ENCODE measurements at regions not wholly inside any gene's neighbourhood (a gene's known extent, or its start where the extent isn't known, plus 50 kb on each side); places are given as distances from the start of the nearest gene placed in this dataset.

GRCh38 chr13:109990296-109990695 is 203.9 kb upstream of the IRS2 start:
- Histone ChIP-seq H3K4me3 (no peak overlapping the region), H3K9me3 (no peaks in the 10 kb centered on the region), H3K36me3 (no peaks in the 10 kb centered on the region), H3K4me1 (no peaks in the 10 kb centered on the region), H3K27me3 (no peaks in the 10 kb centered on the region), H3K27ac (no peak overlapping the region)
- no peak for ATAC-seq
- no peak for TF ChIP-seq POLR2AphosphoS5 (IDR thresholded peaks at IDR 0.05)
- TF ChIP-seq, protein P1, sequence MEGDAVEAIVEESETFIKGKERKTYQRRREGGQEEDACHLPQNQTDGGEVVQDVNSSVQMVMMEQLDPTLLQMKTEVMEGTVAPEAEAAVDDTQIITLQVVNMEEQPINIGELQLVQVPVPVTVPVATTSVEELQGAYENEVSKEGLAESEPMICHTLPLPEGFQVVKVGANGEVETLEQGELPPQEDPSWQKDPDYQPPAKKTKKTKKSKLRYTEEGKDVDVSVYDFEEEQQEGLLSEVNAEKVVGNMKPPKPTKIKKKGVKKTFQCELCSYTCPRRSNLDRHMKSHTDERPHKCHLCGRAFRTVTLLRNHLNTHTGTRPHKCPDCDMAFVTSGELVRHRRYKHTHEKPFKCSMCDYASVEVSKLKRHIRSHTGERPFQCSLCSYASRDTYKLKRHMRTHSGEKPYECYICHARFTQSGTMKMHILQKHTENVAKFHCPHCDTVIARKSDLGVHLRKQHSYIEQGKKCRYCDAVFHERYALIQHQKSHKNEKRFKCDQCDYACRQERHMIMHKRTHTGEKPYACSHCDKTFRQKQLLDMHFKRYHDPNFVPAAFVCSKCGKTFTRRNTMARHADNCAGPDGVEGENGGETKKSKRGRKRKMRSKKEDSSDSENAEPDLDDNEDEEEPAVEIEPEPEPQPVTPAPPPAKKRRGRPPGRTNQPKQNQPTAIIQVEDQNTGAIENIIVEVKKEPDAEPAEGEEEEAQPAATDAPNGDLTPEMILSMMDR (IDR thresholded peaks at IDR 0.05): no peak
- no peak for TF ChIP-seq EP300 (IDR thresholded peaks at IDR 0.05)
- TF ChIP-seq POLR2A (IDR thresholded peaks at IDR 0.05): no peak
- WGBS, 2 donors (ENCODE audit: low coverage in 1 of 2): 85% methylated on average over 6 of the region's 6 CpGs; no CpG with 5 or more reads in 1 of the 2 donors

- no peak for ATAC-seq
- H3K27ac ChIP-seq: no peak overlapping the region
- WGBS, 2 donors (ENCODE audit: low coverage in 1 of 2): 67 to 75% methylated on average over 1 to 2 of the region's 3 CpGs
- H3K36me3 ChIP-seq: no peaks in the 10 kb centered on the region
- no peaks in the 10 kb centered on the region for H3K27me3 ChIP-seq
- H3K4me1 ChIP-seq: no peaks in the 10 kb centered on the region
- TF ChIP-seq POLR2A (IDR thresholded peaks at IDR 0.05): no peak
- TF ChIP-seq, protein P1 (IDR thresholded peaks at IDR 0.05): no peak
- TF ChIP-seq EP300 (IDR thresholded peaks at IDR 0.05): no peak
- TF ChIP-seq POLR2AphosphoS5 (IDR thresholded peaks at IDR 0.05): no peak
- H3K9me3 ChIP-seq: no peaks in the 10 kb centered on the region
- H3K4me3 ChIP-seq: no peak overlapping the region
Measured at GRCh38 chr13:109989686-109990085, 203.3 kb upstream of the IRS2 start.

DNA sequence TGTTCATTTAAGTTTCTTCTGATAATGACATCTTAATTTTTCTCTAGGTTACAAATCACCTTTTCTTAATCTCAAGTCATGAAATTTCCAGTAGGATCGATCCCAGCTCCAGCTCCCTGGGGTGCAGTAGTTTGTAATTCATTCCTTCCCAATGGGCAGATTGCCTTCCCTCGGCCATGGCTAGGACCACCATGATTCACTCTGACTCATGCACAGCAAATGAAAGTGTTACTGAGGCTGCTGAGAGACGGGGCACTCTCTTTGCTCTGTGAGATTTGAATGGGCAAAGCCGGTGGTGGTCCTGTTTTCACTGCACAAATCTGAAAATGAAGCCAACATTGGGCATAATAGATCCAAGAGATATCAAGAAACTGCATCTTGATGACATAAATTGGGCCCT is 202.8 kb upstream of the IRS2 start:
- no peaks in the 10 kb centered on the region for H3K36me3 ChIP-seq
- WGBS, 2 donors (ENCODE audit: low coverage in 1 of 2): 90% methylated on average over 3 of the region's 4 CpGs; no CpG with 5 or more reads in 1 of the 2 donors
- H3K27ac ChIP-seq: no peak overlapping the region
- TF ChIP-seq EP300 (IDR thresholded peaks at IDR 0.05) (no peak), POLR2A (IDR thresholded peaks at IDR 0.05) (no peak), POLR2AphosphoS5 (IDR thresholded peaks at IDR 0.05) (no peak)
- TF ChIP-seq, protein P1 (IDR thresholded peaks at IDR 0.05): no peak
- H3K9me3 ChIP-seq: no peaks in the 10 kb centered on the region
- ATAC-seq: no peak
- no peaks in the 10 kb centered on the region for H3K27me3 ChIP-seq
- H3K4me3 ChIP-seq: no peak overlapping the region
- no peaks in the 10 kb centered on the region for H3K4me1 ChIP-seq

DNA sequence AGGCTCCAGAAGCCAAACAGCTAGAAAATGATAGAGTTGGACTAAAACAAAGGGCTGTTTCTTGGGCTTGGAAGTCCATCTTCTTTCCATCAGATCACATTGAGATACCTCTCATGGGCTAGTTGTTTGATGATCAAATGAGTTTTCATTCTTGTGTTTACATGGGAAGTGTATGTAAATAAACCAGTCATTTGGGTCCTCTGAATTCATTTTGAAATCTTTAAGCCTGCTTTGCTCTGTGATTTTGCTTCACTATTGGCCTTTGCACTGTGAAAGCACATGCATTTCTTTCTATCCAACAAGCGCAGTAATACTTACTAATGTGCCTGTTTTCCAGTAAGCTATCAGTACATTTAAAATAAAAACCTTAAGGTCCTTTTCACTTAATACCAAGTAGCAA is 200.5 kb upstream of the IRS2 start:
- 83 to 100% methylated on average over 1 of the region's 1 CpG for WGBS, 2 donors (ENCODE audit: low coverage in 1 of 2)
- Histone ChIP-seq H3K4me1 (no peaks in the 10 kb centered on the region), H3K36me3 (no peaks in the 10 kb centered on the region), H3K4me3 (no peak overlapping the region), H3K9me3 (no peaks in the 10 kb centered on the region), H3K27ac (no peak overlapping the region), H3K27me3 (no peaks in the 10 kb centered on the region)
- ATAC-seq: no peak
- TF ChIP-seq EP300 (IDR thresholded peaks at IDR 0.05) (no peak), POLR2AphosphoS5 (IDR thresholded peaks at IDR 0.05) (no peak), POLR2A (IDR thresholded peaks at IDR 0.05) (no peak)
- TF ChIP-seq, protein P1 (IDR thresholded peaks at IDR 0.05): no peak

DNA sequence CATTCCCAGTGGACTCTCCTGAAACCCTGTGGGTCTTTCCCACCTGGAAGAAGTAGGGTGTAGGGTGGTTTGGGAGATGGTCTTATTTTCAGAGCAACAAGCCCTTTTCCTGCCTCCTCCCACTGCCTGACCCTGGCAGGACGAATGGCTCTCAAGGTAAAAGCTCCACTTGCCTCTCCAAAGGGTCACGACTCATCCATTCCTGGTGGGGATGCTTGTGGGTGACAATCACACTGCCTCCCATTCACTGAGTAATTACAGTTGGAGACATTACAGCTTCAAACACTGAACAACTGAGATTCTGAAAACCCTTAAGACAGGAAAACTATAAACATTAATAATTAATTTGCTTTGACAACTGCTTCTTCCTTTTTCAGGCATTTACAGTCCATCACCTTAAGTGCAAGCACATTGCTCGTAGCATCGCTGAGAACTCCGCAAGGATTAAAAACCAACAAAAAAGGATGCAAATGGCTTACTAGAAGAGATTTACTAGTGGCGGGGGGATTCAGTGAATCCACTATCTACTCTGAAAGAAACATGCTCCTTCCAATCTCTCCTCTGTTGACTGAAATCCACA is 199.6 kb upstream of the IRS2 start:
- 77 to 88% methylated on average over 5 to 6 of the region's 6 CpGs for WGBS, 2 donors (ENCODE audit: low coverage in 1 of 2)

More for the DNA sequence above, 199.6 kb upstream of the IRS2 start:
- Histone ChIP-seq H3K36me3 (no peaks in the 10 kb centered on the region), H3K4me3 (no peak overlapping the region), H3K27me3 (no peaks in the 10 kb centered on the region), H3K9me3 (no peaks in the 10 kb centered on the region), H3K4me1 (no peaks in the 10 kb centered on the region), H3K27ac (no peak overlapping the region)
- TF ChIP-seq, protein P1 (IDR thresholded peaks at IDR 0.05): no peak
- TF ChIP-seq EP300 (IDR thresholded peaks at IDR 0.05): no peak
- TF ChIP-seq POLR2AphosphoS5 (IDR thresholded peaks at IDR 0.05): no peak
- TF ChIP-seq POLR2A (IDR thresholded peaks at IDR 0.05): no peak
- ATAC-seq: no peak

Data from gastroesophageal sphincter (tissue), 4 donors.